ENCODE measurements at regions not wholly inside any gene's neighbourhood (a gene's known extent, or its start where the extent isn't known, plus 50 kb on each side); places are given as distances from the start of the nearest gene placed in this dataset.
"Not testable (repeated sequence)": the region's sequence is repeated elsewhere in the genome, so short reads cannot be mapped to it uniquely, and the experiment has no call there.

GRCh38 chr7:69110450-69111050 lies 487.7 kb upstream of the AUTS2 start:
- no peak for TF ChIP-seq CTCF (IDR thresholded peaks at IDR 0.05; ENCODE audit: low read depth, low read length)
- no peak overlapping the region for H3K4me3 ChIP-seq (ENCODE audit: low read depth, low read length)

GRCh38 chr7:69114374-69114773 lies 483.9 kb upstream of the AUTS2 start:
- TF ChIP-seq CTCF (IDR thresholded peaks at IDR 0.05; ENCODE audit: low read depth, low read length) = no peak
- no peak overlapping the region for H3K4me3 ChIP-seq (ENCODE audit: low read depth, low read length)

- TF ChIP-seq CTCF (IDR thresholded peaks at IDR 0.05; ENCODE audit: low read depth, low read length) = no peak
- H3K4me3 ChIP-seq (ENCODE audit: low read depth, low read length) = no peak overlapping the region
Measured at GRCh38 chr7:69115788-69116187, 482.5 kb upstream of the AUTS2 start.

GRCh38 chr7:69116196-69116595 lies 482.1 kb upstream of the AUTS2 start:
- H3K4me3 ChIP-seq (ENCODE audit: low read depth, low read length) = not testable (repeated sequence)

GRCh38 chr7:69122953-69123352 lies 475.3 kb upstream of the AUTS2 start:
- no peak for TF ChIP-seq CTCF (IDR thresholded peaks at IDR 0.05; ENCODE audit: low read depth, low read length)
- H3K4me3 ChIP-seq (ENCODE audit: low read depth, low read length) = no peak overlapping the region

- no peak overlapping the region for H3K4me3 ChIP-seq (ENCODE audit: low read depth, low read length)
- TF ChIP-seq CTCF (IDR thresholded peaks at IDR 0.05; ENCODE audit: low read depth, low read length) = no peak
Measured at GRCh38 chr7:69126896-69127479, 471.3 kb upstream of the AUTS2 start.

- H3K4me3 ChIP-seq (ENCODE audit: low read depth, low read length) = no peak overlapping the region
- TF ChIP-seq CTCF (IDR thresholded peaks at IDR 0.05; ENCODE audit: low read depth, low read length) = no peak
Measured at GRCh38 chr7:69129524-69129923, 468.8 kb upstream of the AUTS2 start.

- no peak overlapping the region for H3K4me3 ChIP-seq (ENCODE audit: low read depth, low read length)
- TF ChIP-seq CTCF (IDR thresholded peaks at IDR 0.05; ENCODE audit: low read depth, low read length) = no peak
Measured at GRCh38 chr7:69129951-69130350, 468.3 kb upstream of the AUTS2 start.
